ENCODE measurements at regions not wholly inside any gene's neighbourhood (a gene's known extent, or its start where the extent isn't known, plus 50 kb on each side); places are given as distances from the start of the nearest gene placed in this dataset.
"Not testable (repeated sequence)": the region's sequence is repeated elsewhere in the genome, so short reads cannot be mapped to it uniquely, and the experiment has no call there.

DNA sequence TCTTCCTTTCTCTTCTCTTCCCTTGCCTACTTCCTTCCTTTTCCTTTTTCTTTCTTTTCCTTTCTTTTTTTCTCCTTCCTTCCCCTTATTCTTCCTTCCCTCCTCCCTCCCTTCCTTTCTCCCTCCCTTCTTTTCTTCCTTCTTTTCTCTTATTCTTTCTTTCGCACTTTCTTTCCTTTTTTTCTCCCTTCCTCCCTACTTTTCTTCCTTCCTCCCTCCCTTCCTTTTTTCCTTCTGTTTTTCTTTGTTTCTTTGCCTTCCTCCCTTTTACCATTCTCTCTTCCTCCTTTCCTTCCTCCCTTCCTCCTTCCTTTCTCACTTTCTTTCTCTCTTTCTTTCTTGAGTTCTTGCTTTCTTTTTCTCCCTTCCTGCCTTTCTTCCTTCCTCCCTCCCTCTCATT is 416.5 kb downstream of the ANKRD30B start:
- H3K4me2 ChIP-seq (ENCODE audit: unreplicated experiment); H3K36me3 ChIP-seq (ENCODE audit: low read depth); DNase-seq; H4K20me1 ChIP-seq (ENCODE audit: insufficient read depth); H3K9ac ChIP-seq; H3K79me2 ChIP-seq (ENCODE audit: insufficient read depth); H3K4me3 ChIP-seq; H3K27me3 ChIP-seq (replicated peaks; ENCODE audit: insufficient read depth); H3K9me3 ChIP-seq (ENCODE audit: low read depth); H3K4me1 ChIP-seq (ENCODE audit: insufficient read depth); H2AFZ ChIP-seq; H3K27ac ChIP-seq; H3K9me2 ChIP-seq (ENCODE audit: insufficient read depth); in situ Hi-C loops (cut with MboI); H3F3A ChIP-seq (ENCODE audit: insufficient read depth): not testable (repeated sequence)
- WGBS, 2 experiments (ENCODE audit: low coverage in 1 of 2, low lambda C conversion rate in 2 of 2, missing lambda C conversion rate in 2 of 2), result 0 to 34% methylated on average over 1 of the region's 1 CpG

GRCh38 chr18:15165048-15165447 is 417.1 kb downstream of the ANKRD30B start:
- Histone ChIP-seq H3K27ac (no peak overlapping the region), H3K4me3 (no peak overlapping the region), H3K4me2 (ENCODE audit: unreplicated experiment) (no peak overlapping the region), H3K9ac (no peak overlapping the region), H3K4me1 (ENCODE audit: insufficient read depth) (no peaks in the 10 kb centered on the region), H3K9me3 (ENCODE audit: low read depth) (no peaks in the 10 kb centered on the region), H3K9me2 (ENCODE audit: insufficient read depth) (no peaks in the 10 kb centered on the region), H3K27me3 (replicated peaks; ENCODE audit: insufficient read depth) (no peaks in the 10 kb centered on the region), H3K36me3 (ENCODE audit: low read depth) (no peaks in the 10 kb centered on the region), H3F3A (ENCODE audit: insufficient read depth) (no peaks in the 10 kb centered on the region), H2AFZ (no peak overlapping the region), H3K79me2 (ENCODE audit: insufficient read depth) (no peaks in the 10 kb centered on the region), H4K20me1 (ENCODE audit: insufficient read depth) (no peaks in the 10 kb centered on the region)
- 8 to 10% methylated on average over 16 to 30 of the region's 30 CpGs for WGBS, 2 experiments (ENCODE audit: low coverage in 1 of 2, low lambda C conversion rate in 2 of 2, missing lambda C conversion rate in 2 of 2)
- in situ Hi-C loops (cut with MboI), result no loop called here
- DNase-seq, result no peak
- TF ChIP-seq EZH2 (IDR thresholded peaks at IDR 0.05; ENCODE audit: insufficient read depth, poor library complexity, severe bottlenecking) (no peak), EZH2phosphoT487 (IDR thresholded peaks at IDR 0.05; ENCODE audit: insufficient read depth, low read depth) (no peak)

DNA sequence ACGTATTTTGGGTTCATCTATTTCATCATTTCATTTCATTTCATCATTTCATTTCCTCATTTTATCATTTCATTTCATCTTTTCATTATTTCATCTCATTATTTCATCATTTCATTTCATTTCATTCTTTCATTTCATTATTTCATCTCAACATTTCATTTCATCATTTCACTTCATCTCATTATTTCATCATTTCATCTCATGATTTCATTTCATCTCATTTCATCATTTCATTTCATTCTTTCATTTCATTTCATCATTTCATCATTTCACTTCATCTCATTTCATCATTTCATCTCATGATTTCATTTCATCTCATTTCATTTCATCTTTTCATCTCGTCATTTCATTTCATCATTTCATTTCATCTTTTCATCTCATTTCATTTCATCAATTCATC is 445.1 kb downstream of the ANKRD30B start:
- WGBS, 2 experiments (ENCODE audit: low coverage in 1 of 2, low lambda C conversion rate in 2 of 2, missing lambda C conversion rate in 2 of 2), result 2 to 10% methylated on average over 2 of the region's 2 CpGs
- H3K36me3 ChIP-seq (ENCODE audit: low read depth); H3K79me2 ChIP-seq (ENCODE audit: insufficient read depth); H4K20me1 ChIP-seq (ENCODE audit: insufficient read depth); H2AFZ ChIP-seq; H3K27ac ChIP-seq; H3K4me3 ChIP-seq; DNase-seq; H3K27me3 ChIP-seq (replicated peaks; ENCODE audit: insufficient read depth); H3K4me1 ChIP-seq (ENCODE audit: insufficient read depth); H3F3A ChIP-seq (ENCODE audit: insufficient read depth); H3K4me2 ChIP-seq (ENCODE audit: unreplicated experiment); H3K9ac ChIP-seq; H3K9me3 ChIP-seq (ENCODE audit: low read depth); H3K9me2 ChIP-seq (ENCODE audit: insufficient read depth); in situ Hi-C loops (cut with MboI): not testable (repeated sequence)

DNA sequence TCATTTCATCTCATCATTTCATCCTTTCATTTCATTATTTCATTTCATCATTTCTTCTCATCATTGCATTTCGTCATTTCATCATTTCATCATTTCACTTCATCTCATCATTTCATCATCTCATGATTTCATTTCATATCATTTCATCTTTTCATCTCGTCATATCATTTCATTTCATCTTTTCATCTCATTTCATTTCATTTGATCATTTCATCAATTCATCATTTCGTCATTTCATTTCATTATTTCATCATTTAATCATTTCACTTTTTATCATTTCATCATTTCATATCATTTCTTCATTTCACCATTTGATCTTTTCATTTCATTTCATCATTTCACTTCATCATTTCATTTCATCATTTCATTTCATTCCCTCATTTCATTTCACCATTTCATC is 445.8 kb downstream of the ANKRD30B start:
- H2AFZ ChIP-seq; H3K4me1 ChIP-seq (ENCODE audit: insufficient read depth); H3K4me3 ChIP-seq; in situ Hi-C loops (cut with MboI); H3K36me3 ChIP-seq (ENCODE audit: low read depth); DNase-seq; H3K27me3 ChIP-seq (replicated peaks; ENCODE audit: insufficient read depth); H3K79me2 ChIP-seq (ENCODE audit: insufficient read depth); H3K9ac ChIP-seq; H3K27ac ChIP-seq; H4K20me1 ChIP-seq (ENCODE audit: insufficient read depth); H3K9me2 ChIP-seq (ENCODE audit: insufficient read depth); H3K4me2 ChIP-seq (ENCODE audit: unreplicated experiment); H3F3A ChIP-seq (ENCODE audit: insufficient read depth); H3K9me3 ChIP-seq (ENCODE audit: low read depth): not testable (repeated sequence)
- 12 to 14% methylated on average over 3 of the region's 3 CpGs for WGBS, 2 experiments (ENCODE audit: low coverage in 1 of 2, low lambda C conversion rate in 2 of 2, missing lambda C conversion rate in 2 of 2)

DNA sequence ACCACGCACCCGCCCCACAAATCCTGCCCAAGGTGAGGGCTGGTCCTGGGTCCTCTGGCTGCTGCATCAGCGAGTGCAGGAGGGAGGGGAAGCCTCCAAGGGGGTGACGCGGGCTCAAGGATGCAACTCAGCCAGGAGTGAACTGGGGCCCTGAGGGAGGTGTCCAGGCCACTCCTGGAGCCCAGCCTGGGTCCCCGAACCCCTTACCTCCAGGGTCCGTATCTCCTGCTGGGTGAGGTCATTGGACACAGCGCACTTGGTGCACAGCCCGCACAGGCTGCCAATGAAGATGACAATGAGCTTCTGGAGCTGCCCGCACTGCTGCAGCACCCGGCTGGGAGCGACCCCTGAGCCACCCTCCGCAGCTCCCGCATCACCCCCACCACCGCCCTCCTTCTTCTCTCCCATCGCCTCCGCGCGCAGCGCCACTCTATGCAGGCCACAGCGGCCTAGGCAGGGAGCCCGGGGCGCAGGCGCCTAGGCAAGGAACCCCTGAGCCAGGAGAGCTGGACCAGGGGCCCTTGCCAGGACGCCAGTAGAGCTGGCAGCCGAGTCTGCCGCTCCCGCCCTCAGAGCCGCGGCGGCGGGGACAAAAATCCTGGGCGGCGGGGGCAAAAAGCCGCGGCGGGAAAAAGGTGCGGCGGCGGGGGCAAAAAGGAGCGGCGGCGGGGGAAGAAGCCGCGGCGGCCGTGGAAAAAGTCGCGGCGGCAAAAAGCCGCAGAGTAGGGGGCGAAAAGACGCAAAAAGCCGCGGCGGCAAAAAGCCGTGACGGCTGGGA is 449.6 kb downstream of the ANKRD30B start:
- H3F3A ChIP-seq (ENCODE audit: insufficient read depth); H4K20me1 ChIP-seq (ENCODE audit: insufficient read depth); H3K27me3 ChIP-seq (replicated peaks; ENCODE audit: insufficient read depth); H3K9me2 ChIP-seq (ENCODE audit: insufficient read depth); H3K9me3 ChIP-seq (ENCODE audit: low read depth); H3K79me2 ChIP-seq (ENCODE audit: insufficient read depth); H3K4me2 ChIP-seq (ENCODE audit: unreplicated experiment); in situ Hi-C loops (cut with MboI); H3K27ac ChIP-seq; H3K36me3 ChIP-seq (ENCODE audit: low read depth); H3K4me1 ChIP-seq (ENCODE audit: insufficient read depth); H3K9ac ChIP-seq: not testable (repeated sequence)
- TF ChIP-seq EZH2phosphoT487 (IDR thresholded peaks at IDR 0.05; ENCODE audit: insufficient read depth, low read depth), result 0 out of 2 replicates have a peak, but pooled peaks have one; percentile 30
- WGBS, 2 experiments (ENCODE audit: low coverage in 1 of 2, low lambda C conversion rate in 2 of 2, missing lambda C conversion rate in 2 of 2), result 11 to 19% methylated on average over 25 to 57 of the region's 58 CpGs
- Histone ChIP-seq H2AFZ (0 out of 2 replicates have a peak overlapping the region, but pooled peaks have one; percentile 33), H3K4me3 (peak overlapping the region; percentile 47)
- peak; percentile 0 for DNase-seq
